ENCODE measurements at regions not wholly inside any gene's neighbourhood (a gene's known extent, or its start where the extent isn't known, plus 50 kb on each side); places are given as distances from the start of the nearest gene placed in this dataset.

- H3K4me3 ChIP-seq: no peak overlapping the region
- no peak for DNase-seq
- no peak for ATAC-seq
- TF ChIP-seq CTCF (IDR thresholded peaks at IDR 0.05): no peak
- H3K36me3 ChIP-seq: no peaks in the 10 kb centered on the region
- peaks cover 0 to 3% (median 0%) of the 10 kb centered on the region in 7 donors for H3K27me3 ChIP-seq
- H3K4me1 ChIP-seq: no peaks in the 10 kb centered on the region
- 65 to 74% methylated on average over 4 of the region's 4 CpGs for WGBS, 2 donors
- H3K9me3 ChIP-seq: no peaks in the 10 kb centered on the region
- intact Hi-C loops (cut with DNase I): loop anchor here in 2 of 10 donors (10.0 kb wide), 2 partner anchors 57 to 133 kb away; no protein-coding TSS in a partner anchor
- no peak overlapping the region for H3K27ac ChIP-seq
Observed at GRCh38 chr9:107627781-107628180, 138.2 kb upstream of the KLF4 start.

GRCh38 chr9:107626118-107626517, 136.5 kb upstream of the KLF4 start:
- H3K4me1 ChIP-seq: peaks cover 0 to 4% (median 0%) of the 10 kb centered on the region in 9 donors
- no peak for DNase-seq
- H3K4me3 ChIP-seq: no peak overlapping the region
- no peaks in the 10 kb centered on the region for H3K36me3 ChIP-seq
- H3K27ac ChIP-seq: no peak overlapping the region
- 95 to 96% methylated on average over 6 of the region's 6 CpGs for WGBS, 2 donors
- H3K27me3 ChIP-seq: peaks cover 0 to 3% (median 0%) of the 10 kb centered on the region in 7 donors
- intact Hi-C loops (cut with DNase I): loop anchor here in 2 of 10 donors (10.0 kb wide), 2 partner anchors 59 to 131 kb away; no protein-coding TSS in a partner anchor
- ATAC-seq: no peak
- TF ChIP-seq CTCF (IDR thresholded peaks at IDR 0.05): no peak
- no peaks in the 10 kb centered on the region for H3K9me3 ChIP-seq

- ATAC-seq (no peak), DNase-seq (no peak)
- Histone ChIP-seq H3K9me3 (no peaks in the 10 kb centered on the region), H3K27me3 (peaks cover 0 to 3% (median 0%) of the 10 kb centered on the region in 7 donors), H3K4me3 (no peak overlapping the region), H3K4me1 (peaks cover 0 to 5% (median 0%) of the 10 kb centered on the region in 9 donors), H3K36me3 (no peaks in the 10 kb centered on the region), H3K27ac (no peak overlapping the region)
- intact Hi-C loops (cut with DNase I): loop anchor here in 2 of 10 donors (10.0 kb wide), 2 partner anchors 59 to 131 kb away; no protein-coding TSS in a partner anchor
- TF ChIP-seq CTCF (IDR thresholded peaks at IDR 0.05): no peak
- WGBS, 2 donors: 92 to 96% methylated on average over 7 of the region's 7 CpGs
Observed at GRCh38 chr9:107625383-107625984, 135.9 kb upstream of the KLF4 start.

- WGBS, 2 donors: 87 to 89% methylated on average over 15 of the region's 15 CpGs
- no peak for TF ChIP-seq CTCF (IDR thresholded peaks at IDR 0.05)
- ATAC-seq: no peak
- H3K36me3 ChIP-seq: no peaks in the 10 kb centered on the region
- no peak overlapping the region for H3K4me3 ChIP-seq
- intact Hi-C loops (cut with DNase I): loop anchor here in 2 of 10 donors (10.0 kb wide), 2 partner anchors 60 to 130 kb away; no protein-coding TSS in a partner anchor
- no peak overlapping the region for H3K27ac ChIP-seq
- peaks cover 0 to 5% (median 0%) of the 10 kb centered on the region in 9 donors for H3K4me1 ChIP-seq
- no peaks in the 10 kb centered on the region for H3K27me3 ChIP-seq
- no peaks in the 10 kb centered on the region for H3K9me3 ChIP-seq
- no peak for DNase-seq
Observed at GRCh38 chr9:107624234-107624948, 134.8 kb upstream of the KLF4 start.

Data from heart right ventricle (tissue), 16 donors.